Kasumi-1 (cell line): ENCODE measurements at regions not wholly inside any gene's neighbourhood (a gene's known extent, or its start where the extent isn't known, plus 50 kb on each side); places are given as distances from the start of the nearest gene placed in this dataset.
A peak's percentile ranks its signal among the peaks of the same experiment; 100 is the strongest.
"Not testable (repeated sequence)": the region's sequence is repeated elsewhere in the genome, so short reads cannot be mapped to it uniquely, and the experiment has no call there.

ENCODE experiments used
- DNase-seq, 2 experiments: peaks; one replicate each; lab custom pipeline; 2025; lab: John Stamatoyannopoulos, UW

DNA sequence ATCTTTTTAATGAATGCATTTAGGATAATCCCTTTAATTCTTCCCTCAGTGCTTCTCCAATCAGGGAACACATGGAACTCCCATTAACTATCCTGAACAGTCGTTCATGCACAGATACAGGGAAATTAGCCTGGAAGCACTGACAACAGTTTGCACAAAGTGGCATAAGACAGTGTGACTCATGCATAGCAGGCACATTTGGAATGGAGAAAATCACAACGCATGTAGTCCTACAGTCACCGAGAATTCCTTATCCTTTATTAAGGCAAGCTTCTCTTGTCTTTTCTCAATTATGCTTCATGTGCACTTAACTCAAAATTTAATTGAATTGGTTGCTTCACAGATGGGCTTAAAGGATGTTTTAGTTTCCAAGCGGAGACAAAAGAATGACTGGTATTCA lies 155.0 kb upstream of the CRBN start:
- no peak for DNase-seq

DNA sequence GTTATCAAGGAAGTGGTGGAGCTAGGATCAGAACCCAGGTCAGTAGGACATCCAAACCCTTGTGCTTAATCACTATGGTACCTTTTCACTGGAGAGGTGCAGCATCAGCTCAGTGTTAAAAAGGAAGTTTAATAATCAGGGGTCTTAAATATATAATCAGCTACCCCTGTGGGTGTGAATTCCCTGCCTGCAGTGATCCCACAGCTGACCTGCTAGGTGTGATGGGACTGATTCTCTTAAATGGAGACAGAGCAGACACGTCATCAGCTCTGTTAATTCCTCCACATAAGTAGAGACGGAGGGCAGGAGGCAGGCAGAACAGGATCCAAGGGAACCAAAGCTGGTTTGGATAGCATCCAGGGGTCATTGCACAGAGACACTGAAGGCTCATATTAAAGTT lies 154.1 kb upstream of the CRBN start:
- no peak for DNase-seq

DNA sequence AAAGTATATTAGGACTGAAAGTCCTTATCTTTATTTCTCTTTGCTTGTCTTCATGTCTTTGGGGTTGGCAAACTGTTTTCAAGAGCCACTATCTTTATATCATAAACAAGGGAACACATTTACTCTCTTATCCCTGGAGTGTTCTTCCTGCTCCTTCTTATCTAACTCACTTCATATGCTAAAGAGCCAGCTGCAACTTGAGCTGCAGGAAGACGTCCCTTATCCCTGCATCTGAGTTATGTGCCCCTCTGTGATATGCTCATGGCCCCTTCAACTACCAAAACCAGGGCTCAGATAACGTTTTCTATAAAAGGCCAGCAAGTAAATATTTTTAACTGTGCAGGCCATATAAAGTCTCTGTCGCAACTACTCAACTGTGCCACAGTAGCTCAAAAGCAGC lies 137.0 kb upstream of the CRBN start:
- DNase-seq, result no peak

DNA sequence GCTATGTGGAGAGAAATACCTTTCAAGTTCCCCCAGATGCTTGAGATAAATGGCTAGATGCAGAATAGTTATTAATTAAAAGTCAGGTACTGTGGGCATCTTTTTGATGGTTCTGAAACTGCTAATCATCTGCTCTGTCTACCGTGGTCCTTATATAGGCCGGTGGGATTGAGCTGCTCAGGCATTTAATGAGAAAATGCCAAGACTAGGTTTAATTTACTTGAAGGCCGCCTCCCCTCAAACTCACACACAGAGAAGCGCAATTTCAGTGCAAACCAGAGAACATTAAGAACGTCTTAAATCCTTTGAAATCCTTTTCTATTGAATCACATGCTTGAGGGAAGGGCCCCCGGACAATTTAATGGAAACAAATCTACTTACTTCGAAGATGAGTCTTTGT lies 136.4 kb upstream of the CRBN start:
- no peak for DNase-seq

DNA sequence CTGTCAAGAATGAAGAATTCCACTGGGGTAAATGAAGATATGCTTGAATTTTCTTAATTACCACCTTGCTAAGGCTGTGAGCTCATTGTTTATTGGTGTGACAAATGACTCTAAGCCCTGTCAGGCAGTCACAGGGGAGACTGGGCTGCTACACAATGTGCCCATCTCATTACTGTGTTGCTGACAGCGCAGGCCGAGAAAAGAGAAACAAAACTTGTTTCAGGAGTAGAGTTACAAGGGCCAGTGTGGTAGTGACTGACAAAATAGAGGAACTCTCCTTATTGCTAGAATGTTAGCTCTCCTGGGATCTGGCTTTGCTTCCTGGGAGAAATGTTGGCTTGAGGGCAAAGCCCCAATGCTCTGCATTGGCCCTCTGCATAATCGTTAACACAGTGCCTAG lies 130.4 kb upstream of the CRBN start:
- DNase-seq, result peak in 1 of 2 experiments; percentile 30

DNA sequence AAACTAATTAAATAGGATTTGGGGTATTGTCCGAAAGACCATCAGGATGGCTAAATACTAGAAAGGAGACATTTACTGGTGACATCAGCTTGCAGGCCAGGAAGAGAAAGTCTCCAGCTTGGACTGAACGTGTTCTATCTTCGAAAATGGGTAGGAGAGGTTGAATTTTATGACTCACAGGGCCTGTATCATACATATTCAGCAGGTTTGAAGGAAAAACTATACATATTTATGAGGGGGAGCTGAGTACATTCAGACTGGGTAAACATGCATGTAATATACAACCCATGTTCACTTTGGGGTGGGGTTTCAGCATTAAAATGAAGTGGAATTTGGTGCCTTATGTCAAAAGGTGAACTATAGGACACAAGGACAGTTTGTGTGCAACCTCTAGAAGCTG lies 129.3 kb upstream of the CRBN start:
- DNase-seq, result no peak

DNA sequence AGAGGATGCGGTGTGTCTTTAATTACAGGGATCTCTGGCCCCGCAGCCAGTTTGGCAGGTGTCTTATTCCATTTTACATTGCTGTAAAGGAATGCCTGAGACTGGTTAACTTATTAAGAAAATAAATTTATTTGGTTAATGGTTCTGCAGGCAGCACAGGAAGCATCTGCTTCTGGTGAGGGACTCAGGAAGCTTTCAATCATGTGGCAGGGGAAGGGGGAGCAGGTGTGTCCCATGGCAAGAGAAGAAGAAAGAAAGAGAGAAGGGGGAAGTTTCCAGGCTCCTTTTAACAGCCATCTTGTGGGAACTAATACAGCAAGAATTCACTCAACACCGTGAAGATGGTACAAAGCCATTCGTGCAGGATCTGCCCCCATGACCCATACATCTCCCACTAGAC lies 128.0 kb upstream of the CRBN start:
- peak; percentile 66 to 71 for DNase-seq

DNA sequence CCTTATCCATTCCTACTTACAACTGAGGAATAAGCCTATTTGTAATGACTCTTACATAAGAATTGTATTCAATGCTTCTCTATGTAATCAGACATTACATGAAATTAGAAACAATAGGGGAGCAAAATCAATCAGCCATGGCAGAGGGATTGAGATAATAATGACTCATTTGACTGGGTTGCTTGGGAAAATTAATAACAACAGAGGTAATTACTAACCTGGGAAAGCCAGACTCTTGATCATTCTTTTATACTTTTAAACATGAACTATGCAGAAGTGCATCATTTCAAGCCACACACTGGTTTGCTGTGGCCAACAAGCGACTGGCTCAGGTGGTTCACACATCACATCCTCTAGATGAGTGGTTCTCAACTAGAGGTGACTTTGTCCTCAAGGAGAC lies 126.3 kb upstream of the CRBN start:
- no peak for DNase-seq

DNA sequence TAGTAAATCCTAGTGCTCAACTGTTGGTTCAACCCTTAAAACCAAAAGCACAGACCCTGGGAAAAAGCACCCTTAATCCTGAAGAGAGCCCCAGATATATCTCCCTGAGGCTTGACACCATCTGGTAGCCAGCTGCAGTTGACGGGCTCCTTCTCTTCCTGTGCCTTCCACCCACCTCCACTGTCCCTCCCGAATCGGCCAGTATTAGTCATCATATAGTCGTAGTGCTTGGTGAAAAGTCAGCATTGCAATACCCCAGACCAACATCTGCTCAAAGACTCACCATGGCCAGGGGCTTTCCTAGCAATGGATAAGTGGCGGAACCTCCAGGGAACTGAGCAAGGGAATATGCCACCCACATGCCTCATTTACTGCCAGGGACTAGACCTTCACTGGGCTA lies 125.6 kb upstream of the CRBN start:
- no peak for DNase-seq

DNA sequence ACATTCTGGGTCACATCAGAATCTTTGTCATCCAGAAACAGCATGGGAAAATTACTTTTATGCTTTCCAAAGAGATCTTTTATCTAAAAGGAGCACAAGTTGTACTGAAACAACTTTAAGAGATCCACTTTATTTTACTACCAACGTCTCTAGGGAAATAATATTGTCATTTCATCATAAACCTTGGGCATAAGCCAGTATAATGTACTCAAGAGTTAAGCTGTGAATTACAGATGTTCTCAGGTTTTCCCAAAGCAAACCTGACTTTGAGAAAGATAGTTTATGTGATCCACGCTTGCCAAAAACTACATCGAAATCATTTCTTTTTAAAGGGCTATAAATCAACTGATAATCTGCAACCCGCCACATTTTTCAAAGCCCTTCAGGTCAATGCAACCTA lies 124.1 kb upstream of the CRBN start:
- no peak for DNase-seq

DNA sequence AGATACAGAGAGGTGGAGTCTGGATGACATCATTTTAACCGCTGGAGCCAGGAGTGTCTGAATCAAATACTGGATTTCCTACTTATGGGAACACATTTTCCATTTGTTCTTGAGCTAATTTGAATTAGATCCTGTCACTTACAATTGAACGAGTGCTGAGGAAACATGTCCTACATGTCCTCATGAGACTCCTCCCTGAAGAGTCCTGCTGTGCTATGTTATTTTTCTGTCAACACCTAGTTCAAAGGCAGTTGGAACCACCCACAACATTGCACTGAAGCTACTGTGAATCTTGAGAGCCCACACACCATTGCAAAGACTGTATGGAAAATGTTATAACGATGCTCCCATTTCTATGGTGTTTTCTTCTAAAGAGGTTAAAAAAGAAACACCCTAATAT lies 123.5 kb upstream of the CRBN start:
- DNase-seq, result no peak

DNA sequence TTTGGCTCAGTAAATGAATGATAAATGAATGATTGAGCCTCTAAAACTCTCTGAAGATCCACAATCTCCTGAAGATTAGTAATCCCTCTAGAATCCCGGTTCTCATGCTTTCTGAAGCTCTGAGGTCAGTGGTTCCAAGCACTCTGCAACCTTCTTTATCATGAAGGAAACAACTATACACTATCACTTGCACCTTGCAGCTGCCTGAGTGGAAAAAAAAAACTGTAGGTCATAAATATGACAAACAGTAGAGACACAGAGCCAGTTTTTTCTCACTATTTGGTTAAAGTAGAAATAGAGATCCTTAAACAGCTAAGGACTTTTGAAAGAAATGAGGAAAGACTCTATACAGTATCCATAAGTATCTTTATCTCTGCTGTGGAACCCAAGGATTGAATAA lies 122.0 kb upstream of the CRBN start:
- DNase-seq, result no peak

DNA sequence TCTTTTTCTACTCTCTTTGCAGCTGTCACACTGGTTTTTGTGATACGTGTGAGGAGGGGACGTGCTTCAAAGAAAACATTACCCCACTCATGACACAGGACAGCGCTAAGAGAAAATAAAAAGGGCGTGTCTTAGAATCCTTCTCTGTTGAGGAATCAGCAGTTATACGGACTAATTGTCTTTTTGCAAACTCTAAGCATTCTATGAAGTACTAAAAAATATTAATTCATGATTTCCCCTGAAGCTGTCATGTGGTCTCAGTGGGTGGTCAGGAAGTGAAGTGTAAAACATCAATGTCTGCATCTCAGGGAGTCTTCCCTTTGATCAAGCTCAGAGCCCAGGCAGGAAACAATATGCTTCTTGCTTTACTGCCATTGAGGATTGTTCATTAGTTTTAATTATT lies 117.5 kb upstream of the CRBN start:
- peak in 1 of 2 experiments; percentile 13 for DNase-seq

DNA sequence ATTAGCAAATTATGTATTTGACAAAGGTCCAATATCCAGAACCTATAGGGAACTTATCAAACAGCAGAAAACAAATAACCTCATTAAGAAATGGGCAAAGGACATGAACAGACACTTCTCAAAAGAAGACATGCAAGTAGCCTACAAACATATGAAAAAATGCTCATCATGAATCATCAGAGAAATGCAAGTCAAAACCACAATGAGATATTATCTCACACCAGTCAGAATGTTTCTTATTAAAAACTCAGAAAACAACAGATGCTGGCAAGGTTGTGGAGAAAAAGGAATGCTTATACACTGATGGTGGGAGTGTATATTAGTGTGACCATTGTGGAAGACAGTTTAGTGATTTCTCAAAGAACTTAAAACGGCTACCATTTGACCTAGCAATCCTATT lies 116.1 kb upstream of the CRBN start:
- no peak for DNase-seq

DNA sequence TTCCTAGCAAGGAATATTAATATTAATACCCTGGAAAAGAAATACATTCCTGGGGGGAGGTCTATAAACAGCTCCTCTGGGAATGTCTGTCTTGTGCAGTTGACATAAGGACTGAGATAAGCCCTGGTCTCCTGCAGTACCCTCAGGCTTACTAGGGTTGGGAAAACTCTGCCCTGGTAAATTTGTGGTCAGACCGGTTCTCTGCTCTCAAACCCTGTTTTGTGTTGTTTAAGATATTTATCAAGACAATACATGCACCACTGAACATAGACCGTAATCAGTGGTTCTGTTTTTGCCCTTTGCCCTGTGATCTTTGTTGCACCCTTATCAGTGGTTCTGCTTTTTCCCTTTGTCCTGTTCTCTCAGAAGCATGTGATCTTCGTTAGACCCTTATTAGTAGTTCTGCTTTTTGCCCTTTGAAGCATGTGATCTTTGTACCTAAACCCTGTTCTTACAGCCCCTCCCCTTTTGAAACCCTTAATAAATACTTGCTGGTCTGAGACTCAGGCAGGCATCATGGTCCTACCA lies 112.3 kb upstream of the CRBN start:
- DNase-seq, result not testable (repeated sequence)

DNA sequence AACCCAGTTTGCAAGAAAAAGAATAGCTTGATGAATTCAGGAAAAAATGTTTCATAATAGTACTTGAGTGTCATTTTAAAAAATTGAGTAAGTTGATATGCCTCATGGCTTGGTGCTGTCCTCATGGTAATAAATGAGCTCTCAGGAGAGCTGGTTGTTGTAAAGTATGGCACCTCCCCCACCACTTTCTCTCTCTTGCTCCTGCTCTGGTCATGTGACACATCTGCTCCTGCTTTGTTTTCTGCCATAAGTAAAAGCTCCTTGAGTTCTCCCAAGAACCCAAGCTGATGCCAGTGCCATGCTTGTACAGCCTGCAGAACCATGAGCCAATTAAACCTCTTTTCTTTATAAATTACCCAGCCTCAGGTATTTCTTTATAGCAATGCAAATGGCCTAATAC lies 108.8 kb upstream of the CRBN start:
- DNase-seq, result no peak

DNA sequence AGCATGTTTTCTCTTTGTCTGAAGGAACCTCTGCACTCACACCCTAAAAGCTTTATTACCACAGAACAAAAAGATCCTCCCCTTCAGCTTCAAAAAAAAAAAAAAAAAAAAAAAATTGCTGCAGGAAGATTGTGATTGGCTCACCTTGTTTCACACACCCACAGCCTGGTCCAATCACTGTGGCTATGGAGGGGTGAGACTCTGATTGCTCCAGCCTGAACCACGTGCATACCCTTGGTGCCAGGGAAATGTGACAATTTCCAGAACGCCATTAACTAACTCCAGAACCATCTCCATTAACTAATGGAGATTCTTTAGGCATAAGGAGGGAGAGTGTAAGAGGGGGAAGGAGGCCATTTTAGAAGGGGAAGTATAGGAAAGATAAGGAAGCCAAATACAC lies 106.5 kb upstream of the CRBN start:
- no peak for DNase-seq

DNA sequence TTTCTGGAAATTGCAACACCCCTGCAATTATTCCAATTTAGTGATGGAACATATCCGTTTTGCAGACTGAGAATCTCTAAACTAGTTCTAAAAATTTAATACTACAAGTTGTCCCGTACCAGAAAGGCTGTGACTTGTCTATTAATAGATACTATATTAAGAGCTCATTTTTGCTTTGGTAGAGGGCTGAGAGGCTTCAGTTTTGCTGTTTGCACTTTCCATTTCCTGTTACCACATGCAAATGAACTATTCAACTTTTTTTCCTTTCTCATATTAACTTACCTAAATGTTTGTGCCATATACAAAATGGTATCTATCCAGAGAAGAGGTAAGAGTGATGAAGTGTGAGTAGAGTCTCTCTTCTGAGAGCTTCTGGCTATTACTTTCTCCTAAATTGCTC lies 101.5 kb upstream of the CRBN start:
- no peak for DNase-seq

DNA sequence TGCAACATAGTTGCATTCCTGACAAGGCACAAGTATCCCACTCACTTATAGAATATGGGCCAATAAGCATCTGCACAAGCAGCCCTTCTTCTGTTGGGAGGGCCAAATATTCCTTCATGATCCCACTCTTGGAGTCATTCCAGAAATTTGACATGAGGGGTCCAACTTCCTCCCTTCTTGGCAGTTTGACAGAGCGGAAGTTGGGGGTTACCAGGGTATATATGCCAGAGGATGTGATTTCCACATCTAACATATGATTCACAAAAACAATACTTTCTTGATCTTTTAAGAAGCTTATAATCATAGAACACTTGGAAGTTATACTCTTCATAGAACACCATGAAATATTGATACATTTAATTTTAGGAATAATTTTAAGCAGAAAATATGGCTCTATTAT lies 100.9 kb upstream of the CRBN start:
- no peak for DNase-seq

DNA sequence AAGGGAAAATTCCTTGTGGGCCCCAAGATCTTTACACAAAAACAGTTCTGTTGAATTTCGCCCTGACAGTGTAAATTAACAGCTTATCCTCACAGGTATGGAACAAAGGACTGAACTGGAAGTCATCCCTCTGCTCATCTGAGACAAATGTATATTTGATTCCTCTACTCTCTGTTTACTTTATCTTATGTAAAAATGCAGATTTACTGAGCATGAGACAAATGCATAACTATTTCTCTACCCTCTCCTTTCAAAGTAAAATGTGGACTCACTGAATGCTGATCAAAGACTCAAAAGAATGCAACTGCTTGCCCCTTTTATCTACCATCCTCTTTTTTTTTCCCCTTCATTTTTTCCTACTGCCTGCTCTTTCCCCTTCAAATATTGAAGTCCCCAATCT lies 98.6 kb upstream of the CRBN start:
- DNase-seq, result no peak

DNA sequence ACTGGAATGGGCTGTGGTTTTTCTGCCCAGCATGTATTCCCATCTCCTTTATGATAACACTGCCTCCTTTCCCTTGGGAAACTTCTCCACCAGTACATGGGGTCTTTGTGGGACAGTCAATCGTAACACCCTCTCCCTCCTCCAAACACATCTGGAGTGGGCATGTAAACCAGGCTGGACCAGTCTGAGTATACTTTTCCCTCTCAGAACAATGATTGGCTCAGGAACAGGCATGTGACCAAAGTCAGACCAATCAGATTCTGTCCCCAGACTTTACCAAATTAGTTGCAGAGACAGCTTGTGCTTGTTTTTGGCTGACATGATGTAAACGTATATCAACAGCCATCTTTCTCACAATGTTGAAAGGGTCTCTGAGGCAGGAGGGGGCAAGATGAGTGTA lies 97.1 kb upstream of the CRBN start:
- DNase-seq, result no peak

DNA sequence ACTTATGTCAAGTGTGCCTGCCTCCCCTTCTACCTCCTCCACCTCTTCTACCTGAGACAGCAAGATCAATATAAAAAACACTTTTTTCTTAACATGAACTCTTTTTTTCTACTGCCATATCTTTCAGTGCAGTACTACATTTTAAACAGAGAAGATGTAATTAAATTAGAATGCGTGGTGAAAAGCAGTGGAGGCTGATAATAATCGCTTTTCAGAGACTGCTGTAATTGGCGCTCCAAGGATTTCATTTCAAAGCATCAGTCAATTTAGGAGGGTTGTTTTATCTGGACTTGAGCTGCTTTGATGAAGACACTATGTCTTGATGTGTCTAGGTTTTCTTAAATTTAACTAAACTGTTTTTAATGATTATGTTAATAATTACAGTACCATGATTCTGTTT lies 85.3 kb upstream of the CRBN start:
- DNase-seq, result no peak

DNA sequence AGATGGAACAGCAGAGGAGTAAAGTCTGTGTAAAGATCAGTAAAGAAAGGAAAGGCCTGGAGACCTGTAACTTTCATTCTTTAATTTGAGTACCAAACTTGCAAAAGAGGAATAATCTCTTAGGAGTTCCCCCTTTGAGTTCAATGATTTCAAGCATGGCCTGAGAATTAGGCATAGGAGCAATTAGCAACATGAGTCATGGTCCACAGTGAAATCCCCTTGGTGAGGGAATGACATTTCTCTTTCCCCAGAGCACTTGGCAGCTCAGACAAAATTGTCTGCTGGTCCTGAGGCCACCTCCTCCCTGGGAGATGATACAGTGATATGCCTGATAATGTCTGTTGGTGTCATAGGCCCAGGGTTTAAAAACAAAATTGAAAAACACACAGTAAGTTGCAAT lies 81.4 kb upstream of the CRBN start:
- DNase-seq, result no peak

DNA sequence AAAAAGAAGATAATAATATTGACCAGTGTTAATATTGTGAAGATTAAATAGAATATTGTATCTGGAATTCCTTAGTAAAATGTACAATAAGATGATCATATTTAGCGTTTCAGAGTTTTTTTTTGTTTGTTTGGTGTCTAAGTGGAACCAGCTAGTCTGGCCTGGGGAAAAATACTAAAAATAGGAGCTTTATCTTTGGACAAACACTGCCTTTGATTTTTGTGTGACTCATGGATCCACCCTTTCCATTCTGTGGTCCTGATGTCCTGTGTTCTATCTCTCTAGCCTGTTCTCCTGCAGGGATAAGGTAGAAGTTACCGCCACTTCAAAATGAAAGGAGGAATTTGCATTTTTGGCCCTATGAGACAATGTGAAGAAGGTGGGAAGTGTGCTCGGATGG lies 79.7 kb upstream of the CRBN start:
- no peak for DNase-seq

DNA sequence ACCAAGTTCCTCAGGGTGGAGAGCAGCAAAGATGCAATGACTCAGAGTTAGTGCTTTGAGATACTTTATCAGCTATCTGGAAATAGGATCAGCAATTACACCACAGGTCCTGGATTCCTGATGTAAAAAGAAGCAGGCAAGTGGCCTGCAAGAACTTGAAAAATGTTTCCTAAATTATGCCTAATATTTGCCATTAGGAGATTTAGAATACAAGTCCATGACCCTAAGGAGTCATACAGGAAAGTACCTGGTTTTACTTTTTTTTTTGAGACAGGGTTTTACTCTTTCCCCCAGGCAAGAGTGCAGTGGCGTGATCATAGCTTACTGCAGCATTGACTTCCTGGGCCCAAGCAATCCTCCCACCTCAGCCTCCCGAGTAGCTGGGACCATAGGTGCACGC lies 78.8 kb upstream of the CRBN start:
- DNase-seq, result no peak
